Naive thymus-derived CD4-positive, alpha-beta T cell (primary cell): ENCODE measurements at regions not wholly inside any gene's neighbourhood (a gene's known extent, or its start where the extent isn't known, plus 50 kb on each side); places are given as distances from the start of the nearest gene placed in this dataset.

Experiments used
- ATAC-seq: fragments of 150-1000 bp; cut with Tn5 transposase; 2 replicates; pipeline ENCODE4 v1.10.0; 2021; ENCODE audit warnings: mild to moderate bottlenecking, moderate library complexity
- CTCF ChIA-PET: fragments of 350-600 bp; sonication (Branson Sonifier 250); formaldehyde crosslinking; loops from one replicate; lab custom pipeline; 2021; ENCODE audit warnings: antibody characterized with exemption; lab: Charles Lee
- POLR2A ChIA-PET: fragments of 350-600 bp; sonication (Branson Sonifier 250); formaldehyde crosslinking; loops from one replicate; lab custom pipeline; 2021; ENCODE audit warnings: antibody characterized with exemption, inconsistent platforms; lab: Charles Lee
- DNase-seq, 9 donors: peaks; one replicate each; pipeline versions ENCODE4 v3.0.0 to v3.0.0-alpha.2; 2020 to 2022; ENCODE audit warnings: mixed read lengths in 1 of 9
- H3K27ac ChIP-seq: one replicate; pipeline ENCODE4 v1.7.0; 2013; ENCODE audit warnings: mild to moderate bottlenecking, low read depth, low read length, moderate library complexity
- H3K27me3 ChIP-seq, 2 donors: one replicate each; pipeline ENCODE4 v1.7.0; 2013; ENCODE audit warnings: low read length in 2 of 2, mild to moderate bottlenecking in 2 of 2, moderate library complexity in 2 of 2; ENCODE audit not compliant: control insufficient read depth in 2 of 2, insufficient read depth in 2 of 2
- H3K36me3 ChIP-seq, 3 experiments: 1 replicate in 2 of 3; 2 replicates in 1 of 3; pipeline ENCODE4 v1.7.0; 2013; ENCODE audit warnings: low read length in 3 of 3, mild to moderate bottlenecking in 3 of 3, moderate library complexity in 1 of 3; ENCODE audit not compliant: insufficient read depth in 3 of 3, control insufficient read depth in 2 of 3
- H3K4me1 ChIP-seq, 2 donors: one replicate each; pipeline ENCODE4 v1.7.0; 2013; ENCODE audit warnings: low read length in 2 of 2, mild to moderate bottlenecking in 2 of 2, moderate library complexity in 1 of 2; ENCODE audit not compliant: control insufficient read depth in 2 of 2, insufficient read depth in 2 of 2
- H3K4me3 ChIP-seq: 2 replicates; pipeline ENCODE4 v1.7.0; 2013; ENCODE audit warnings: mild to moderate bottlenecking, low read length
- H3K9me3 ChIP-seq, 3 experiments: 1 replicate in 2 of 3; 2 replicates in 1 of 3; pipeline ENCODE4 v1.7.0; 2013; ENCODE audit warnings: low read length in 3 of 3; ENCODE audit not compliant: control insufficient read depth in 2 of 3
- H3K27ac Mint-ChIP-seq, 9 donors: one replicate each; pipeline ENCODE4 v1.8.0; 2020 to 2022; ENCODE audit warnings: mixed read lengths in 9 of 9, mild to moderate bottlenecking in 8 of 9, moderate library complexity in 5 of 9, inconsistent platforms in 2 of 9
- H3K27me3 Mint-ChIP-seq, 5 donors: one replicate each; pipeline ENCODE4 v1.8.0; 2021 to 2022; ENCODE audit warnings: mixed read lengths in 5 of 5, mild to moderate bottlenecking in 1 of 5
- H3K36me3 Mint-ChIP-seq, 5 donors: one replicate each; pipeline ENCODE4 v1.8.0; 2020 to 2022; ENCODE audit warnings: mixed read lengths in 5 of 5, mild to moderate bottlenecking in 3 of 5, inconsistent platforms in 1 of 5
- H3K4me1 Mint-ChIP-seq, 7 donors: one replicate each; pipeline ENCODE4 v1.8.0; 2020 to 2022; ENCODE audit warnings: mixed read lengths in 7 of 7, mild to moderate bottlenecking in 3 of 7, inconsistent platforms in 1 of 7
- H3K4me3 Mint-ChIP-seq, 10 donors: one replicate each; pipeline ENCODE4 v1.8.0; 2020 to 2022; ENCODE audit warnings: mild to moderate bottlenecking in 10 of 10, mixed read lengths in 10 of 10, moderate library complexity in 6 of 10, inconsistent platforms in 2 of 10
- H3K9me3 Mint-ChIP-seq, 11 donors: one replicate each; pipeline ENCODE4 v1.8.0; 2020 to 2022; ENCODE audit warnings: mixed read lengths in 11 of 11, mild to moderate bottlenecking in 4 of 11, inconsistent platforms in 1 of 11, moderate library complexity in 1 of 11
- intact Hi-C, 2 donors: fragments of 100-400 bp; cut with micrococcal nuclease; formaldehyde crosslinking; loops; one replicate each; pipeline ENCODE4 v1.15.1; 2023

DNA sequence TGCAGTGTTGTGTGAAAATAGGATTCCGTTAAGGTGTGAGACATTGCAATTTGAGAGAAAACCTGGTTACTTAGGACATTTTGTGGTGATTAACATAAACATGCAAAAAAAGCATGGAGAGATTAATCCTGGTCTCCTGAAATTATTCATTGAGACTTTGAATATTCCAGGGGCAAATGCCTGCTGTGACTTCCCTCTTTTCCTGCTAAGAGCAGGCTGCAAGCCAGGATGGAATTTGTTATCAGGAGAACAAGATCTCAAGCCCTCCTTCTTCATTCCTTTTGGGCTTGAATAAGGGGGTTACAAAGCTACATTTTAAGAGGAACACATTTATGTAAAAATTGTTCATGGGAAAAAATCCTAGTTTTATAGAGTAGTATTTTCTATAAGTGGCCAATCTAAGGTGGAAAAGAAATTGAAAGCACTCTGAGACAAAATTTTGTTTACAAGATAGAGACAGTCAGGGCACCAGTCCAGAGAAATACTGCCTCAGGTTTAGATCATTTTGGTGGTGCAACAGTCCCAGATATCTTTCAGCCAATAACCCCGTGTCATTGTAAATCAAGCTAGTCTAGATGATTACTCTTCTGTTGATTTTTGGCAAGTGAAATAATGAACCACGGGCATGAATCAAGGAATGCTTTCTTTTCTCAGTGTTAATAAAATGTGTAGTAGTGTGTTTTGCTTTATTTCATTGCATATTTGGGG is 1528.3 kb upstream of the AGA start:
- no peaks in the 10 kb centered on the region for H3K27me3 ChIP-seq
- DNase-seq (no peak), ATAC-seq (no peak)
- H3K36me3 ChIP-seq = no peaks in the 10 kb centered on the region
- H3K27ac Mint-ChIP-seq = no peak overlapping the region
- H3K4me1 Mint-ChIP-seq = no peaks in the 10 kb centered on the region
- ChIA-PET CTCF (no interaction called here), POLR2A (no interaction called here)
- no peaks in the 10 kb centered on the region for H3K4me1 ChIP-seq
- peaks cover 0 to 26% (median 2%) of the 10 kb centered on the region in 11 donors for H3K9me3 Mint-ChIP-seq
- no peak overlapping the region for H3K4me3 ChIP-seq
- H3K36me3 Mint-ChIP-seq = no peaks in the 10 kb centered on the region
- H3K27ac ChIP-seq = no peak overlapping the region
- no peak overlapping the region for H3K4me3 Mint-ChIP-seq
- no peaks in the 10 kb centered on the region for H3K27me3 Mint-ChIP-seq
- intact Hi-C loops = no loop called here
- H3K9me3 ChIP-seq = peaks cover 0 to 3% (median 0%) of the 10 kb centered on the region in 3 experiments

DNA sequence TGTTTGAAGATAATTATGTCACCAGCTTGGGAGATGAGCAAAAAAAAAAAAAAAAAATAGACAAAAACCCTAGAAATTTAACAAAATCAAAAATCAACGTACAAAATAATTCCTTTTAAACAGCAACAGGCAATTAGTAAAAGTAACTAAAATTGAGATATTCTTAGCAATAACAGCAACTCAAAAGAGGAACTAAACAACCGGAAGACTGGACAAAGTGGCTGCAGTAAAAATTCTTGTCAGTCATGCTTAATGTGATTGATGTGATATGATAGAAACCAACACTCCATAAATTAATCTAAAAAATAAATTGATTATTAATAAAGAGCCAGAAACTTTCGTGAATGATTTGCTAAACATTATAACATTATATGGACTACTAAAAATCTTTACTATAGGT is 1534.6 kb upstream of the AGA start:
- H3K27ac Mint-ChIP-seq = no peak overlapping the region
- H3K4me1 ChIP-seq = no peaks in the 10 kb centered on the region
- intact Hi-C loops = no loop called here
- peaks cover 0 to 8% (median 0%) of the 10 kb centered on the region in 11 donors for H3K9me3 Mint-ChIP-seq
- DNase-seq = no peak
- no peak overlapping the region for H3K4me3 Mint-ChIP-seq
- POLR2A ChIA-PET = no interaction called here
- H3K4me1 Mint-ChIP-seq = no peaks in the 10 kb centered on the region
- H3K9me3 ChIP-seq = no peaks in the 10 kb centered on the region
- no peaks in the 10 kb centered on the region for H3K36me3 Mint-ChIP-seq
- H3K4me3 ChIP-seq = no peak overlapping the region
- no peaks in the 10 kb centered on the region for H3K36me3 ChIP-seq
- CTCF ChIA-PET = no interaction called here
- no peak overlapping the region for H3K27ac ChIP-seq
- no peaks in the 10 kb centered on the region for H3K27me3 Mint-ChIP-seq
- no peaks in the 10 kb centered on the region for H3K27me3 ChIP-seq
- ATAC-seq = no peak

DNA sequence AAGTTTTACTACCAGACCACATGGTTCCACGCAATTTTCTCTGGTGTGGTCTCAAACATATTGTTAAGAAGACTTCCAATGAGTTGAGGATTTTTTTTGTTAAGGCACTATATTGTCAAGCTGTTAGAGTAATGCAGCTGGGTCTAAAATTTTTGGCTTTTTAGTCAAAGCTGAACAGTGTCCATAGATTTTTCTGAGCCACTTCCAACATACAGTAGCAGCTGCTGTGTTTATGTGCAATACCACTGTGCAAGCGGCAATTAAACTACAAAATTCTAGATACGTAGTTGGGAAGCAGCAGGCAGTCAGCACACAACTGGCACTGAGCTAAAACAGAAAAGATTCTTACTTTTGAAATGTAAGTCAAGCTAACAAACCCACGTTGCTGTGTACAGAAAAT is 1551.1 kb upstream of the AGA start:
- no peak overlapping the region for H3K4me3 ChIP-seq
- CTCF ChIA-PET = no interaction called here
- no peaks in the 10 kb centered on the region for H3K9me3 ChIP-seq
- Mint-ChIP-seq H3K9me3 (peaks cover 0 to 14% (median 5%) of the 10 kb centered on the region in 11 donors), H3K4me1 (no peaks in the 10 kb centered on the region), H3K36me3 (no peaks in the 10 kb centered on the region), H3K4me3 (no peak overlapping the region), H3K27ac (no peak overlapping the region), H3K27me3 (no peaks in the 10 kb centered on the region)
- DNase-seq (no peak), ATAC-seq (no peak)
- no peaks in the 10 kb centered on the region for H3K36me3 ChIP-seq
- POLR2A ChIA-PET = no interaction called here
- H3K27me3 ChIP-seq = no peaks in the 10 kb centered on the region
- H3K27ac ChIP-seq = no peak overlapping the region
- H3K4me1 ChIP-seq = no peaks in the 10 kb centered on the region
- intact Hi-C loops = no loop called here

DNA sequence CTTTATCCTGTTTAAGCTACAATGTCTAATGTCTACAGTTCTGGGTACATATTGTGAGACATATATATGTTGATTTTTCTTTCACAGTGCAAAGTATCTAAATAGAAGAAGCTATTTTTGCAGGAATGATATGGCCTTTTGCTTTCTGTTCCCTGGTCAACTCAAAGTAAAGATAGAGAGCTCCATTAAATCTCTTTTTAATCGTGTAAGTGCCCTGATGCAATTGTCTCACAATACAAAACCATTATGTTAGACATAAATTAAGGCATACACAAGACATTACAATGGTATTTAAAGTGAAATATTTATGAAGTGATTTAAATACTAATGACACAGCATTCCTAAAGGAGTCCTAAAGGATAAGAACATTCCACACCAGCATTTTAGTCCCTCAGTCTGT is 1559.7 kb upstream of the AGA start:
- intact Hi-C loops = no loop called here
- ChIA-PET CTCF (no interaction called here), POLR2A (no interaction called here)
- ATAC-seq (no peak), DNase-seq (no peak)
- Mint-ChIP-seq H3K4me3 (no peak overlapping the region), H3K27ac (no peak overlapping the region), H3K36me3 (no peaks in the 10 kb centered on the region), H3K9me3 (peaks cover 0 to 7% (median 3%) of the 10 kb centered on the region in 11 donors), H3K4me1 (no peaks in the 10 kb centered on the region), H3K27me3 (no peaks in the 10 kb centered on the region)
- Histone ChIP-seq H3K4me3 (no peak overlapping the region), H3K36me3 (no peaks in the 10 kb centered on the region), H3K27me3 (no peaks in the 10 kb centered on the region), H3K9me3 (no peaks in the 10 kb centered on the region), H3K4me1 (no peaks in the 10 kb centered on the region), H3K27ac (no peak overlapping the region)

DNA sequence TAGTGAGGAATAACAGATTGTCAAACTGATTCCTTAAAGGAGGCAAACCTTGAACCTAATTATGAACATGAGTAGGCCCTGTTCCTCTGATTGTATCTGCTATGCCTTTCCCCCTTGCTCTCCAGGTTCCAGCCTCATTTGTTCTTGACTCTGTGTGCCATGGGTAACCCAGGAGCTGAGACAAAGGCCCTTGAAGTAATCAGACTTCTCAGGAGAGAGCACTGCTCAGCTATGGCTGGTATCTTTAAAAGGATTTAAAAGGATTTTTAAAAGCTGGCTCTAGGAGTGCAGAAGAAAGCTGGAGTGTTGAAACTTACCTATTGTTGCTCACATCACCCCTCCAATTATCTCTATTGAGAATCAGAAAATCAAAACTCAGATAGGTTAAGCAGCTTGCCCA is 1565.5 kb upstream of the AGA start:
- H3K27ac ChIP-seq = no peak overlapping the region
- H3K4me1 Mint-ChIP-seq = no peaks in the 10 kb centered on the region

DNA sequence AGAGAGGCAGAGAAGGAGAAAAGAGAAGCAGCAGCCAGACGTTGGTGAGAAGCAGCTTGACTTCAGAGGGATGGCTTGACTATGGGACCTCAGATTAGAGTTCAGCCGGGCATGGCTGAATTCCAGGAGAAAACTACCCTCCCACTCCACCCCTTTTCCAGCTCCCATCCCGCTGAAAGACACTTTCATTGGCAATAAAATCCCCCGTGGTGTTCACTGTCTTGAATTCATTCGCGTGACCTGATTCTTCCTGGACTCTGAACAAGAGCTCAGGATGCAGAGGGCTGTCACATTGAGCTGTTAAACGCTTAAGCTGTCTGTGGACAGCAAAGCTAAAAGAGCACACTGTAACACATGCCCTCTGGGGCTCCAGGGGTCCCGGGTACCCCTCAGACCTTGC is 1575.3 kb upstream of the AGA start:
- intact Hi-C loops = no loop called here
- Mint-ChIP-seq H3K4me3 (no peak overlapping the region), H3K27ac (no peak overlapping the region), H3K36me3 (no peaks in the 10 kb centered on the region), H3K27me3 (no peaks in the 10 kb centered on the region), H3K9me3 (peaks cover 4 to 29% (median 12%) of the 10 kb centered on the region in 11 donors), H3K4me1 (no peaks in the 10 kb centered on the region)
- H3K9me3 ChIP-seq = no peaks in the 10 kb centered on the region
- POLR2A ChIA-PET = no interaction called here
- H3K4me1 ChIP-seq = no peaks in the 10 kb centered on the region
- no peak overlapping the region for H3K4me3 ChIP-seq
- H3K36me3 ChIP-seq = no peaks in the 10 kb centered on the region
- DNase-seq (no peak), ATAC-seq (no peak)
- no peaks in the 10 kb centered on the region for H3K27me3 ChIP-seq
- CTCF ChIA-PET = no interaction called here
- no peak overlapping the region for H3K27ac ChIP-seq

More for the DNA sequence above, 1565.5 kb upstream of the AGA start:
- H3K9me3 ChIP-seq = no peaks in the 10 kb centered on the region
- Mint-ChIP-seq H3K27me3 (no peaks in the 10 kb centered on the region), H3K9me3 (peaks cover 0 to 19% (median 7%) of the 10 kb centered on the region in 11 donors), H3K4me3 (no peak overlapping the region), H3K27ac (no peak overlapping the region), H3K36me3 (no peaks in the 10 kb centered on the region)
- H3K4me1 ChIP-seq = no peaks in the 10 kb centered on the region
- no peak for DNase-seq
- H3K27me3 ChIP-seq = no peaks in the 10 kb centered on the region
- H3K4me3 ChIP-seq = no peak overlapping the region
- ChIA-PET POLR2A (no interaction called here), CTCF (interaction anchor here (0.5 kb wide), 1 partner anchor 942 kb away, joined by 3 read pairs; no protein-coding TSS in a partner anchor)
- no peaks in the 10 kb centered on the region for H3K36me3 ChIP-seq
- ATAC-seq = no peak
- intact Hi-C loops = no loop called here

DNA sequence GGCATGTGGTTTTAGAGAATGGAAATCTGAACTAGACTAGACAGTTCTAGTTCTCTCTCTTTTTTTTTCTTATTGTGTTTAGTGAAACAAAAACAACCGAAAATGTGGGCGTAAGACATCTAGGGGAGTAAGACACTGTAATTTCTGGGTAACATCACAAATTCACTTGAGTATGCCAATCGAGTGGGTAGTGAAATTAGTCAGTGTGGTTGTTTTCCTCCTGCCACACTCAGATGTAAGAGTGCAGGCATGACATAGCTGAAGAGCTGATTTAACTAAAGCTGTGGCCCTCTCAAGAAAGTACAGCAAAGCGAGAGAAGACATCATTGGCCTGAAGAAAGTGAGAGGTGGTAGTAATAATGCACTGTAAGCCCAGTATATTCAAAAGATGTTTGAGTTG is 1585.3 kb upstream of the AGA start:
- H3K36me3 ChIP-seq = no peaks in the 10 kb centered on the region
- H3K4me3 ChIP-seq = no peak overlapping the region
- Mint-ChIP-seq H3K27ac (no peak overlapping the region), H3K4me1 (no peaks in the 10 kb centered on the region), H3K36me3 (peaks cover 0 to 3% (median 0%) of the 10 kb centered on the region in 5 donors), H3K9me3 (peaks cover 0 to 29% (median 8%) of the 10 kb centered on the region in 11 donors), H3K27me3 (no peaks in the 10 kb centered on the region), H3K4me3 (no peak overlapping the region)
- DNase-seq (no peak), ATAC-seq (no peak)
- H3K27me3 ChIP-seq = no peaks in the 10 kb centered on the region
- CTCF ChIA-PET = no interaction called here
- no peak overlapping the region for H3K27ac ChIP-seq
- H3K4me1 ChIP-seq = no peaks in the 10 kb centered on the region
- POLR2A ChIA-PET = no interaction called here
- no peaks in the 10 kb centered on the region for H3K9me3 ChIP-seq
- intact Hi-C loops = no loop called here
